Glutamatergic neuron (in vitro differentiated cells): ENCODE measurements at regions not wholly inside any gene's neighbourhood (a gene's known extent, or its start where the extent isn't known, plus 50 kb on each side); places are given as distances from the start of the nearest gene placed in this dataset.

Source experiments
- DNase-seq: peaks from one replicate; pipeline ENCODE4 v3.0.0; 2022
- H3K27ac Mint-ChIP-seq: one replicate; pipeline ENCODE4 v1.8.0; 2020; ENCODE audit warnings: mild to moderate bottlenecking, mixed read lengths, inconsistent platforms; ENCODE audit not compliant: unreplicated experiment
- H3K27me3 Mint-ChIP-seq: one replicate; pipeline ENCODE4 v1.8.0; 2020; ENCODE audit warnings: mild to moderate bottlenecking, moderate library complexity, mixed read lengths, inconsistent platforms; ENCODE audit not compliant: unreplicated experiment
- H3K36me3 Mint-ChIP-seq: one replicate; pipeline ENCODE4 v1.8.0; 2020; ENCODE audit warnings: mild to moderate bottlenecking, mixed read lengths, inconsistent platforms; ENCODE audit not compliant: unreplicated experiment
- H3K4me1 Mint-ChIP-seq: one replicate; pipeline ENCODE4 v1.8.0; 2020; ENCODE audit warnings: mild to moderate bottlenecking, low read depth, mixed read lengths, inconsistent platforms; ENCODE audit not compliant: unreplicated experiment
- H3K4me3 Mint-ChIP-seq: one replicate; pipeline ENCODE4 v1.8.0; 2020; ENCODE audit warnings: mild to moderate bottlenecking, mixed read lengths, inconsistent platforms; ENCODE audit not compliant: unreplicated experiment
- H3K9me3 Mint-ChIP-seq: one replicate; pipeline ENCODE4 v1.8.0; 2020; ENCODE audit warnings: mild to moderate bottlenecking, moderate library complexity, mixed read lengths, inconsistent platforms; ENCODE audit not compliant: unreplicated experiment
- TF ChIP-seq, protein P1 (sequence below): fragments of 200-600 bp; sonication (generic); IDR thresholded peaks from one replicate; pipeline ENCODE4 v1.5.0; 2021; ENCODE audit not compliant: partially characterized antibody, unreplicated experiment

DNA sequence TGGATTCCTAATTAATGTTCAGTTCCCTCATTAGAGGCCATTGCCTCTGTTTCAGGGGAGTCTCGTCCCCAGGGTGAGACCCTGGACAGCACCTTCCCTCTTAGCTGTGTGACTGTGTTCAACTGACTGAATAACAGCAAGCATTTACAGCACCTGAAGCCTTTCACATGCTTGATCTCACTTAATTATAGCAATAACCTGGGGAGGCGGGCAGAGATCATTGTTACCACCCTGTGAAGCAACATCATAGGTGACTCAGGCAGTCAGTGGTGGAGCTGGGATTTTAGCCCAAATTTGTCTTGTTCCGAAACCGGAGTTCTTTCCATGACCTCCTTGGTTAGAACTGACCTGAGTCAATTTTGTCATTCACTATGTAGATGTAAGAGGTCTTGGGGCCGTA is 105.2 kb upstream of the RAD23B start:
- Mint-ChIP-seq H3K27ac (no peak overlapping the region), H3K36me3 (peaks cover 6% of the 10 kb centered on the region), H3K27me3 (peaks cover 1% of the 10 kb centered on the region), H3K4me1 (peaks cover 39% of the 10 kb centered on the region), H3K9me3 (peaks cover 8% of the 10 kb centered on the region), H3K4me3 (no peak overlapping the region)
- TF ChIP-seq, protein P1, sequence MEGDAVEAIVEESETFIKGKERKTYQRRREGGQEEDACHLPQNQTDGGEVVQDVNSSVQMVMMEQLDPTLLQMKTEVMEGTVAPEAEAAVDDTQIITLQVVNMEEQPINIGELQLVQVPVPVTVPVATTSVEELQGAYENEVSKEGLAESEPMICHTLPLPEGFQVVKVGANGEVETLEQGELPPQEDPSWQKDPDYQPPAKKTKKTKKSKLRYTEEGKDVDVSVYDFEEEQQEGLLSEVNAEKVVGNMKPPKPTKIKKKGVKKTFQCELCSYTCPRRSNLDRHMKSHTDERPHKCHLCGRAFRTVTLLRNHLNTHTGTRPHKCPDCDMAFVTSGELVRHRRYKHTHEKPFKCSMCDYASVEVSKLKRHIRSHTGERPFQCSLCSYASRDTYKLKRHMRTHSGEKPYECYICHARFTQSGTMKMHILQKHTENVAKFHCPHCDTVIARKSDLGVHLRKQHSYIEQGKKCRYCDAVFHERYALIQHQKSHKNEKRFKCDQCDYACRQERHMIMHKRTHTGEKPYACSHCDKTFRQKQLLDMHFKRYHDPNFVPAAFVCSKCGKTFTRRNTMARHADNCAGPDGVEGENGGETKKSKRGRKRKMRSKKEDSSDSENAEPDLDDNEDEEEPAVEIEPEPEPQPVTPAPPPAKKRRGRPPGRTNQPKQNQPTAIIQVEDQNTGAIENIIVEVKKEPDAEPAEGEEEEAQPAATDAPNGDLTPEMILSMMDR: no peak
- DNase-seq: no peak

DNA sequence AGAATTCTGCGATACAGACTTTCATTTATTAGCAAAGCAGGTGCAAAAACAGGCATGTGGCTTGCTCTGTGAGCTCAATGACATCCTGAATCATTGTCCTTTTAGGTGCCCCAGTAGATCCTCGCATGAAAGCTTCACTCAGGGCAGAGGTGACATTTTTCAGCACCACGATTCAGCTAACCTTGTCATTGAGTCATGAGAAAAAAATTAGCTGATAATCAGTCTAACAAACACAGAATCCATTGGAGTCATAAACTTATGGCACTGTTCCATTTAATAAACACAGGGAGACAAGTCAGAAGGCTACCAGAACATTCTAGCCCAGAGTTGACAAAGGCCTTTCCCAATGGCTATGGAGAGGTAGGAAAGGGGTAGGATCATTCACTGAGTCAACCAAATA is 104.8 kb upstream of the RAD23B start:
- Mint-ChIP-seq H3K36me3 (peaks cover 11% of the 10 kb centered on the region), H3K27ac (no peak overlapping the region), H3K27me3 (peaks cover 4% of the 10 kb centered on the region), H3K4me3 (no peak overlapping the region), H3K9me3 (peaks cover 8% of the 10 kb centered on the region), H3K4me1 (peaks cover 39% of the 10 kb centered on the region)
- no peak for DNase-seq
- TF ChIP-seq, protein P1: no peak

DNA sequence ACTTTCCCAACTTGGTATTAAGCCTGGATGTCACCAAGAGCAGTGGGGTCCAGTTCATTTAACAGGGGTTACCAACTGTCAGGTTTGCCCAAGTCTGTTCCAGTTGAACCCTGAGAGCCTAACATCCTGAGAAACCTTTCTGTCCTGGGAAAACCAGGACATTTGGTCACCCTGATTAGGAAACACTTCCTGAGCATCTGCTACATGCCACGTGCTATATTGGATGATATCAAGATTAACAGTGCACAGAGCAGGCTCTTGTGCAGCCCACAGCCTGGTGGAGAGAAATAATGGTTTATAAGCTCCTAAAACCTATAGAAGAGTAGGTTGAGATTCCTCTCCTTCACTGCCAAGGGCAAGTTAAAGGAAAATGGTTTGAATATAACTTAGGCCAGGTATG is 102.9 kb upstream of the RAD23B start:
- TF ChIP-seq, protein P1: no peak
- H3K4me1 Mint-ChIP-seq: peaks cover 26% of the 10 kb centered on the region
- H3K27me3 Mint-ChIP-seq: peaks cover 6% of the 10 kb centered on the region
- DNase-seq: no peak
- H3K9me3 Mint-ChIP-seq: peaks cover 8% of the 10 kb centered on the region
- H3K36me3 Mint-ChIP-seq: peaks cover 21% of the 10 kb centered on the region
- no peak overlapping the region for H3K4me3 Mint-ChIP-seq
- no peak overlapping the region for H3K27ac Mint-ChIP-seq

DNA sequence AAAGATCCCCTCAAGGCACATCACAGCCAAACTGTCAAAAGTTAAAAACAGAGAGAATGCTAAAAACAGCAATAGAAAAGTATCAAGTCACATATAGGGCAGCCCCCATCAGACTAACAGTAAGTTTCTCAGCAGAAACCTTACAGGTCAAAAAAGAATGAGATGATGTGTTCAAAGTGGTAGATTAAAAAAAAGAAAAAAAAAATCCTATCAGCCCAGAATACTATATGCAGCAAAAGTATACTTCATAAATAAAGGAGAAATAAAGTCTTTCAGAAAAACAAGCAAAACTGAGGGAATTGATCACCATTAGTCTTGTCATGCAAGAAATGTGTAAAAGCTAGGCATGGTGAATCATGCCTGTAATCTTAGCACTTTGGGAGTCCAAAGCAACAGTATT is 99.9 kb upstream of the RAD23B start:
- Mint-ChIP-seq H3K4me3 (no peak overlapping the region), H3K9me3 (peaks cover 3% of the 10 kb centered on the region), H3K27me3 (peaks cover 6% of the 10 kb centered on the region), H3K27ac (no peak overlapping the region), H3K4me1 (peaks cover 1% of the 10 kb centered on the region), H3K36me3 (peaks cover 21% of the 10 kb centered on the region)
- no peak for DNase-seq
- TF ChIP-seq, protein P1: no peak

DNA sequence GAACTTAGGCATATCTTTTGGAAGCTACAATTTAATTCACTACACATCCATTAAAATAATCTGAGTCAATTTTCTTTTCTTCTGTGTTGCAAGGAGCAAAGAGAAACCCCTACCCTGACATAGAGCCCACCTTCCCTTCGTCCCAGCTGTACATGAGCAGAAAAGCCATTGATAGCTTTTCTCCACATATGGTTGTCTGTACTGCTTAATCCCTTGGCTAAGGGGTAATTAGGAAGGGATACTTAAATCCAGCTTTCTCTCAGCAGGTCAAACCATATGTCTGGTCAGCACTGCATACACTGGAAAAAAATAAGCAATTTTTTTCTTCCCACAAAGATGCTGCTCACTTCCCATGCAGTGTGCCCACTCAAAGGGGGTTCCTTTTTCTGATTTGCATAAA is 94.7 kb upstream of the RAD23B start:
- H3K36me3 Mint-ChIP-seq: peaks cover 10% of the 10 kb centered on the region
- H3K27ac Mint-ChIP-seq: no peak overlapping the region
- peaks cover 10% of the 10 kb centered on the region for H3K4me1 Mint-ChIP-seq
- TF ChIP-seq, protein P1: no peak
- no peaks in the 10 kb centered on the region for H3K9me3 Mint-ChIP-seq
- DNase-seq: no peak
- H3K4me3 Mint-ChIP-seq: no peak overlapping the region
- peaks cover 4% of the 10 kb centered on the region for H3K27me3 Mint-ChIP-seq
